Coronary artery (tissue), 2 donors: ENCODE measurements at regions not wholly inside any gene's neighbourhood (a gene's known extent, or its start where the extent isn't known, plus 50 kb on each side); places are given as distances from the start of the nearest gene placed in this dataset.

Experiments used
- DNase-seq: peaks from one replicate; pipeline ENCODE4 v3.0.0-alpha.2; 2017; ENCODE audit warnings: low spot score
- H3K27ac ChIP-seq, 2 donors: fragments of 200-600 bp; sonication (generic); one replicate each; pipeline ENCODE4 v1.5.1; 2016 to 2019
- H3K4me3 ChIP-seq: fragments of 200-600 bp; sonication (generic); 2 replicates; pipeline ENCODE4 v1.5.1; 2016; ENCODE audit warnings: mild to moderate bottlenecking, moderate library complexity
- TF ChIP-seq, protein P1 (sequence below): fragments of 200-600 bp; sonication (generic); IDR thresholded peaks from one replicate; pipeline ENCODE4 v1.5.1; 2019; ENCODE audit warnings: antibody characterized with exemption

- no peak overlapping the region for H3K4me3 ChIP-seq
- TF ChIP-seq, protein P1, sequence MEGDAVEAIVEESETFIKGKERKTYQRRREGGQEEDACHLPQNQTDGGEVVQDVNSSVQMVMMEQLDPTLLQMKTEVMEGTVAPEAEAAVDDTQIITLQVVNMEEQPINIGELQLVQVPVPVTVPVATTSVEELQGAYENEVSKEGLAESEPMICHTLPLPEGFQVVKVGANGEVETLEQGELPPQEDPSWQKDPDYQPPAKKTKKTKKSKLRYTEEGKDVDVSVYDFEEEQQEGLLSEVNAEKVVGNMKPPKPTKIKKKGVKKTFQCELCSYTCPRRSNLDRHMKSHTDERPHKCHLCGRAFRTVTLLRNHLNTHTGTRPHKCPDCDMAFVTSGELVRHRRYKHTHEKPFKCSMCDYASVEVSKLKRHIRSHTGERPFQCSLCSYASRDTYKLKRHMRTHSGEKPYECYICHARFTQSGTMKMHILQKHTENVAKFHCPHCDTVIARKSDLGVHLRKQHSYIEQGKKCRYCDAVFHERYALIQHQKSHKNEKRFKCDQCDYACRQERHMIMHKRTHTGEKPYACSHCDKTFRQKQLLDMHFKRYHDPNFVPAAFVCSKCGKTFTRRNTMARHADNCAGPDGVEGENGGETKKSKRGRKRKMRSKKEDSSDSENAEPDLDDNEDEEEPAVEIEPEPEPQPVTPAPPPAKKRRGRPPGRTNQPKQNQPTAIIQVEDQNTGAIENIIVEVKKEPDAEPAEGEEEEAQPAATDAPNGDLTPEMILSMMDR: no peak
- no peak overlapping the region for H3K27ac ChIP-seq
- no peak for DNase-seq
Observed at GRCh38 chr6:85124472-85125354, 325.2 kb upstream of the NT5E start.

- H3K27ac ChIP-seq: no peak overlapping the region
- TF ChIP-seq, protein P1: no peak
- DNase-seq: no peak
- no peak overlapping the region for H3K4me3 ChIP-seq
Observed at GRCh38 chr6:85121158-85121557, 328.7 kb upstream of the NT5E start.

DNA sequence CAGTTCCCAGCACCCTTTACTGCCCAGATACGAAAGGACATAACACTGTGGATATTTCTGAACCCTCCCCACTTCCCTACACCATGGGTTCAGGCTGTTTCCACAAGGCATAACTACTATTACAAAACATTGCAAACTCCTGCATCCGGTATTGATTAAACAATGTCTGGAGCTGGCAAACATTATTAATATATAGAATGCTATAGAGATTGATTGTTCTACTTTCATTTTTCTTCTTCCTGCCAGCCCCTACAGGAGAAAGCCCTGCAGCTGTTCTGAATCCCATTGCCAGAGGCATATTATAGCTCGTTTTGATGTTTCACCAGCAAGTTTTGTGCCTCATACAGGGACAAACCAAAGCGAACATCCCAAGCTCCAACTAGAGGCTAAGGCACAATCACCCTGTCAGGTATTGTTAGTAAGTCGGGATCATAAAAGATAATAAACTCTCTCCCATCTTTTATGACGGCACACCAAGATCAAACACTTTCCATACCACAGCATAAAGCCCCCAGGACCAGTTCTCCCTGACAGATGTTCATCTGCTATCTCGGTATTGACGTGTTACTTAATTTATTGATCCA, 331.1 kb upstream of the NT5E start:
- no peak overlapping the region for H3K4me3 ChIP-seq
- DNase-seq: no peak
- no peak overlapping the region for H3K27ac ChIP-seq
- TF ChIP-seq, protein P1: no peak

DNA sequence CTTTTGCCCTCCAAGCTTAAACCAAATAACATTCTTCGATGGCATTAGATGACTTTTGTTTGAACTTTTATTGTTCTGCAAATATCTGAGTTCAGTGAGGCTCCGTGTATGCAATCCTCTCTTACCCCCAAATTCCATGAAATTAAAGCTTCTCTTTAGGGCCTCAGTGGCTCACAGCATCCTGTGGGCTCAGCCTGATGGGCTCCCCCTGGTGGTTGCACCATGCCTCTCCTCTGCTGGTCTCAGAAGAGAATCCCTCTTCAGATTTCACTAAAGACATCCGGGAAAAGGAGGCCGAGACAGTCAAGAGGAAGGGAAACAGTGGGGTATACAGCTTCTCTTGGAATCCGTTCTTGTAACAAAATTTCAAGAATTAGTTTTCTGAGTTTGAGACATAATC, 331.6 kb upstream of the NT5E start:
- Histone ChIP-seq H3K27ac (no peak overlapping the region), H3K4me3 (no peak overlapping the region)
- TF ChIP-seq, protein P1: no peak
- DNase-seq: no peak

- H3K4me3 ChIP-seq: no peak overlapping the region
- TF ChIP-seq, protein P1: no peak
- DNase-seq: no peak
- H3K27ac ChIP-seq: no peak overlapping the region
Observed at GRCh38 chr6:85116475-85116874, 333.4 kb upstream of the NT5E start.

DNA sequence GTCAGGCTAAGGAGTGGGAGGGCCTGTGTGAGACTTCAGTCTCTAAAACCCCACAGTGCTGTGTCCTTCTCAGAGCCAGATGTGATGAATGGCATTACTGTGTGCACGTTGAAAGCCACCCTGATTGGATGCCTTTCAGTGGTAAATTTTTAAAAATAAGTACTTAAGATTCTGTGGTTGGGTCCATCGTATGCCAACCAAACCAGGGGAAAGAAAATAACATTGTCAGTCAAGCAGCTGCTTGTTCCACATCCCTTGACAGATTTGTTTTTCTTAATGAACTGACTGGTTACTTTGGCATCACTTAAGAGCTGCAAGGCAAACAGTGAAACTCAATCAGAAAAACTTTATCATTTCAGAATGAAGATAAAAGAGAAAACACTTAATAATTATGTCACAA, 334.0 kb upstream of the NT5E start:
- no peak for DNase-seq
- no peak overlapping the region for H3K4me3 ChIP-seq
- no peak overlapping the region for H3K27ac ChIP-seq
- TF ChIP-seq, protein P1: no peak

- TF ChIP-seq, protein P1: no peak
- DNase-seq: no peak
- no peak overlapping the region for H3K4me3 ChIP-seq
- no peak overlapping the region for H3K27ac ChIP-seq
Observed at GRCh38 chr6:85115376-85115775, 334.5 kb upstream of the NT5E start.
